ENCODE measurements at regions not wholly inside any gene's neighbourhood (a gene's known extent, or its start where the extent isn't known, plus 50 kb on each side); places are given as distances from the start of the nearest gene placed in this dataset.

DNA sequence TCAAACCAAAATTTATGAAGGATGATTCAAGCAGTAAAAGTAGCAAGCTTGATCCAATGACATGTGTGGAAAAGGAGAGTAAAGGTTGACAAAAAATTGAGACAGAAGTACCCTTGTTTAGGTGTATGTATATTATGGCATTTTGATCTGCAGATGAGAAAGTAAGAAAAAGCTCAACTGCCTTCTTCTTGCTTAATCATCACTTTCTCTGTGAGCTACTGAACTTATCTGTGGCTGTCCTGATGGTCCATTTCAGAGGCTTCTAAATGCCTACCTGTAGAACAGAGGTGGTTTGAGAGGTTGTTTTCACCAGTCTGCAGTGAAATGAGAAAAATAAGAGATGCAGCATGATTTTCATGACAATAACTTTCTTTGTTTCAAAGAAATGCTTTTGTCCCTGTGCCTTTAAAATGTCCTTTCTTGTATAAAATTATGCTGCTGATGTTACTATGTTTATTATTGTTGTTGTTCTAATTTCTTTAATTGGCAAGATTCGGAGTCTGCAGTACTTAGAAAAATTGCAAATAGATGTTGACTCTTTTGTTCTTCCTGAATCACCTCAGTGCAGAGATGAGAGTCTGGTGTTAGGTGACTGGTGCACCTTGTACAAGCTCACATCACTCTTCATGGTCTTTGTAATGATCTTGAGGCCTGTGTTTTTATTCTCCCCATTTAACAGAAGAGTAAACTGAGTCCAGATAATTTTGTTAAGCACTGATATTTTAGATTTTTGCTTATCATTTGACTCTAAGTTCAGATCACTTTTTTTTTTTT lies 821.9 kb downstream of the VRK1 start:
- Histone ChIP-seq H3K4me3 (no peak overlapping the region), H3K9me3 (peaks cover 0 to 13% (median 11%) of the 10 kb centered on the region in 4 donors), H3K4me1 (no peaks in the 10 kb centered on the region), H3K36me3 (no peaks in the 10 kb centered on the region), H3K27ac (replicated peaks in 1 of 4) (no peak overlapping the region), H3K27me3 (peaks cover 0 to 5% (median 0%) of the 10 kb centered on the region in 4 donors)
- no peak for DNase-seq (ENCODE audit: extremely low spot score)
- WGBS = 61% methylated on average over 1 of the region's 1 CpG
- TF ChIP-seq, protein P1, sequence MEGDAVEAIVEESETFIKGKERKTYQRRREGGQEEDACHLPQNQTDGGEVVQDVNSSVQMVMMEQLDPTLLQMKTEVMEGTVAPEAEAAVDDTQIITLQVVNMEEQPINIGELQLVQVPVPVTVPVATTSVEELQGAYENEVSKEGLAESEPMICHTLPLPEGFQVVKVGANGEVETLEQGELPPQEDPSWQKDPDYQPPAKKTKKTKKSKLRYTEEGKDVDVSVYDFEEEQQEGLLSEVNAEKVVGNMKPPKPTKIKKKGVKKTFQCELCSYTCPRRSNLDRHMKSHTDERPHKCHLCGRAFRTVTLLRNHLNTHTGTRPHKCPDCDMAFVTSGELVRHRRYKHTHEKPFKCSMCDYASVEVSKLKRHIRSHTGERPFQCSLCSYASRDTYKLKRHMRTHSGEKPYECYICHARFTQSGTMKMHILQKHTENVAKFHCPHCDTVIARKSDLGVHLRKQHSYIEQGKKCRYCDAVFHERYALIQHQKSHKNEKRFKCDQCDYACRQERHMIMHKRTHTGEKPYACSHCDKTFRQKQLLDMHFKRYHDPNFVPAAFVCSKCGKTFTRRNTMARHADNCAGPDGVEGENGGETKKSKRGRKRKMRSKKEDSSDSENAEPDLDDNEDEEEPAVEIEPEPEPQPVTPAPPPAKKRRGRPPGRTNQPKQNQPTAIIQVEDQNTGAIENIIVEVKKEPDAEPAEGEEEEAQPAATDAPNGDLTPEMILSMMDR (IDR thresholded peaks at IDR 0.05) = no peak
- intact Hi-C loops (cut with DNase I) = no loop called here

DNA sequence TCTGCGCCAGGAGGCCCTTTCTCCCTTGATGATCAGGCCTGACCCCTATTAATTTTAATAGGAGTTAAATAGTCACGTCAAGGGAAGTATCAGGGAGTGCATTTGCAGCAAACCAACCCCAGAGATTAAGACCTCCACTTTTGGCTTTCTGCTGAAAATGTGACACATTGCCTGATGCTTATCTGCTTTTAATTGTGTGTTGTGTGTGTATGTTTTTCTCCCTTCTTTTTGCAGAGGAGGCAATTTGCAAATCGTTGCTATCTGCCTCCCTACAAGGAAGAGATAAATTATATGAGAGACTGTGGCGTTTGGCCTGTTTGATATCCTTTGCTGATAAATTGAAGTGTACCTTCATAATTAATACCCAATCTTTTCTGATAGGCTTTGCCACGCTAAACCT lies 822.9 kb downstream of the VRK1 start:
- H3K4me3 ChIP-seq = no peak overlapping the region
- no peak for DNase-seq (ENCODE audit: extremely low spot score)
- H3K27me3 ChIP-seq = peaks cover 0 to 5% (median 0%) of the 10 kb centered on the region in 4 donors
- no peaks in the 10 kb centered on the region for H3K4me1 ChIP-seq
- H3K9me3 ChIP-seq = peaks cover 0 to 4% (median 1%) of the 10 kb centered on the region in 4 donors
- intact Hi-C loops (cut with DNase I) = no loop called here
- H3K36me3 ChIP-seq = no peaks in the 10 kb centered on the region
- TF ChIP-seq, protein P1 (IDR thresholded peaks at IDR 0.05) = no peak
- no peak for TF ChIP-seq POLR2AphosphoS5 (IDR thresholded peaks at IDR 0.05)
- no peak for TF ChIP-seq EP300 (IDR thresholded peaks at IDR 0.05)
- no peak for TF ChIP-seq POLR2A (IDR thresholded peaks at IDR 0.05; ENCODE audit: low read depth)
- WGBS = 46% methylated on average over 5 of the region's 5 CpGs
- no peak overlapping the region for H3K27ac ChIP-seq (replicated peaks in 1 of 4)

DNA sequence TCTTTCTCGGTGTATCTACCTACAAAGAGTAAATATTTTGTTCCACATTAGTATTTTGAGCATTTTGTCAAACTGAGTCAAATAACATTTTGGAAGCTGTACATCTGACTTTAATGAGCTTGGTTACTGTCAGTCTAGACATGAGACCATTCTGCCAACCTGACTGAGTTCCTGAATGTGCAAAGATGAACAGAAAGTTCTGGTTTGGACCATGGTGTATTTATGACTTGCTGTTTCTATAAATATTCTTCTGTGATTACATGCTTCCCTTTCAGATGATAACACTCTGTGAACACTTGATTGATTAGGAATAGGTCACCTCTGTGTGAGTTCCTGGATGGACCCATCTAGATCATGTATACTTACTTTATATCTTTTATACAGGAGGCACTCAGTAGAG lies 827.8 kb downstream of the VRK1 start:
- WGBS = 80% methylated on average over 1 of the region's 1 CpG
- H3K36me3 ChIP-seq = no peaks in the 10 kb centered on the region
- H3K27me3 ChIP-seq = no peaks in the 10 kb centered on the region
- intact Hi-C loops (cut with DNase I) = no loop called here
- no peak overlapping the region for H3K4me3 ChIP-seq
- H3K4me1 ChIP-seq = no peaks in the 10 kb centered on the region
- H3K9me3 ChIP-seq = no peaks in the 10 kb centered on the region
- DNase-seq (ENCODE audit: extremely low spot score) = no peak
- H3K27ac ChIP-seq (replicated peaks in 1 of 4) = no peak overlapping the region
- TF ChIP-seq POLR2AphosphoS5 (IDR thresholded peaks at IDR 0.05) (no peak), POLR2A (IDR thresholded peaks at IDR 0.05; ENCODE audit: low read depth) (no peak), EP300 (IDR thresholded peaks at IDR 0.05) (no peak)
- TF ChIP-seq, protein P1 (IDR thresholded peaks at IDR 0.05) = no peak

DNA sequence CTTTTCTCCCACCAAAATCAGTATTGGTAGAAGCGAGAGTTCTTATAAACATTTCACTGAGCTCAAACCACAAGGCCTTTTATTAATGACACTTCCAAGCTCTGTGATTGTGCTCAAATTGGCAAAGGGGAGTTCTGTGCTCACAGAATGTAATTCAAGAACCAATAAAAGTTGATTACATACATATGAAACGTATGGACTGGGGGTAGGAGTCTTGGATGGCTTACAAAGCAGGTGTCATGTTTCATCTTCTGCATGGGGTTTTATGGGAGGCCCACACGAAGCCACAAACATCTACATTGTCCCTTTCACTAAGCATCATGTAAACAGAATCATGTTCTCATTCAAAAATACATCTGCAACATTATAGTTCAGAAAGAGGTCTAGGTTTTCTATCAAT lies 828.3 kb downstream of the VRK1 start:
- Histone ChIP-seq H3K9me3 (no peaks in the 10 kb centered on the region), H3K27me3 (peaks cover 0 to 2% (median 0%) of the 10 kb centered on the region in 4 donors), H3K36me3 (no peaks in the 10 kb centered on the region), H3K27ac (replicated peaks in 1 of 4) (no peak overlapping the region), H3K4me1 (no peaks in the 10 kb centered on the region), H3K4me3 (no peak overlapping the region)
- TF ChIP-seq EP300 (IDR thresholded peaks at IDR 0.05) (no peak), POLR2A (IDR thresholded peaks at IDR 0.05; ENCODE audit: low read depth) (no peak), POLR2AphosphoS5 (IDR thresholded peaks at IDR 0.05) (no peak)
- TF ChIP-seq, protein P1 (IDR thresholded peaks at IDR 0.05) = no peak
- intact Hi-C loops (cut with DNase I) = no loop called here
- no peak for DNase-seq (ENCODE audit: extremely low spot score)
- WGBS = 44% methylated on average over 3 of the region's 3 CpGs

DNA sequence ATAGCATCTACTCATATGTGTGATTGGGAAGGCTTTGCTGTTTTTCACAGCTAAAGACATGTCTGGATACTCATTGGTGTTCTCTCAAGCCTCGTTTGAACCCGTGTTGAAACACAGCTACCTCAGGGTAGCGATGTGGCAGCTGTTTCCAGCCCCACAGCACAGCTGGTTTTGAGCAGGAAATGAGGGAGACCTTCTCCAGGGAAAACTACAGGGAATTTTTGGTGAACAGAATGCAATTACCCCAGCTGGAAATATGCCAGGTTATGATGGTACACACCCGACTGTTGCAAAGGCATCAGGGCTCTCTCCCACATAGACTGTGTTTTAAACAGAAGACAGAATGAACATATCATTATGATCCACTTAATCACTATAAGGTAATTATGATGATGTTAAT lies 828.9 kb downstream of the VRK1 start:
- H3K4me1 ChIP-seq = no peaks in the 10 kb centered on the region
- H3K36me3 ChIP-seq = no peaks in the 10 kb centered on the region
- no peaks in the 10 kb centered on the region for H3K9me3 ChIP-seq
- no peak overlapping the region for H3K4me3 ChIP-seq
- 50% methylated on average over 4 of the region's 4 CpGs for WGBS
- no peak for DNase-seq (ENCODE audit: extremely low spot score)
- no peak overlapping the region for H3K27ac ChIP-seq (replicated peaks in 1 of 4)
- H3K27me3 ChIP-seq = peaks cover 0 to 4% (median 0%) of the 10 kb centered on the region in 4 donors
- TF ChIP-seq, protein P1 (IDR thresholded peaks at IDR 0.05) = no peak
- TF ChIP-seq EP300 (IDR thresholded peaks at IDR 0.05) (no peak), POLR2AphosphoS5 (IDR thresholded peaks at IDR 0.05) (no peak), POLR2A (IDR thresholded peaks at IDR 0.05; ENCODE audit: low read depth) (no peak)
- intact Hi-C loops (cut with DNase I) = no loop called here
